GM19239 (cell line): ENCODE measurements at regions not wholly inside any gene's neighbourhood (a gene's known extent, or its start where the extent isn't known, plus 50 kb on each side); places are given as distances from the start of the nearest gene placed in this dataset.
"Not testable (repeated sequence)": the region's sequence is repeated elsewhere in the genome, so short reads cannot be mapped to it uniquely, and the experiment has no call there.

Experiments used
- DNase-seq: peaks from one replicate; pipeline ENCODE4 v3.0.0; 2011; ENCODE audit warnings: low spot score; ENCODE audit not compliant: insufficient read length
- FAIRE-seq: peaks from 2 replicates; lab custom pipeline; 2011; peaks lifted over from hg19 to GRCh38; lab: Jason Lieb, UNC

DNA sequence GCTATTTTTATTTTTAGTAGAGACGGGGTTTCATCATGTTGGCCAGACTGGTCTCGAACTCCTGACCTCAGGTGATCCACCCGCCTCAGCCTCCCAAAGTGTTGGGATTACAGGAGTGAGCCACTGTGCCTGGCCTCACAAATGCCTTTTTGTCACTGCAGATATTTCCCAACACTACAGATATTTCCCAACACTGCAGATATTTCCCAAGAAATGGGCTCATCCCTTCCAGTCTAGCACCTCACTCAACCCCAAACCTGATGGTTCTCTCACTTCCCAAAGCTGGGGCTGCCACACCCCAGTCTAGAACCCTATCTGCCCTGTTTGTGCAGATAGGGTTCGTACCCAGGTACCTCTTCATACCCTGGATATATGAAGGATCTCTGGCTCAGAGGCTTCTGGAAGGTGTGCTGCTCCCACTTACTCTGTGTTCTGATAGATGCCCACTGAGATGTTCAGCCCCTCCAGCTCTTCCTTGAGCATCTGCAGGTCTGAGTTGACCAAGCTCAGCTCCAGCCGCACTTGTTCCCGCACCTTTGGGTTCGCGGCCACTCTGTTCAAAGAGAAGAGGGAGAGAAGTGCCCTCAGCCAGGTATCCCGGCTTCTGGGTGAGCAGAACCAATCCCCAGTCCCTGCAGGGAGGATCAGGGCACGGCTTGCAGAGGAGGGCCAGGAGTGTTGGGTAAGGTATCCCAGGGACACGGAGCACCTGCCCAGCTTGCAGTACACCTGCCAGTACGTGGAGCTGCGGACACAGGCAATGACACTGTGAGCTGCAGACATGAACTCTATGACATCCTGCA is 265.1 kb downstream of the GOLGA6L6 start:
- not testable (repeated sequence) for DNase-seq, FAIRE-seq

DNA sequence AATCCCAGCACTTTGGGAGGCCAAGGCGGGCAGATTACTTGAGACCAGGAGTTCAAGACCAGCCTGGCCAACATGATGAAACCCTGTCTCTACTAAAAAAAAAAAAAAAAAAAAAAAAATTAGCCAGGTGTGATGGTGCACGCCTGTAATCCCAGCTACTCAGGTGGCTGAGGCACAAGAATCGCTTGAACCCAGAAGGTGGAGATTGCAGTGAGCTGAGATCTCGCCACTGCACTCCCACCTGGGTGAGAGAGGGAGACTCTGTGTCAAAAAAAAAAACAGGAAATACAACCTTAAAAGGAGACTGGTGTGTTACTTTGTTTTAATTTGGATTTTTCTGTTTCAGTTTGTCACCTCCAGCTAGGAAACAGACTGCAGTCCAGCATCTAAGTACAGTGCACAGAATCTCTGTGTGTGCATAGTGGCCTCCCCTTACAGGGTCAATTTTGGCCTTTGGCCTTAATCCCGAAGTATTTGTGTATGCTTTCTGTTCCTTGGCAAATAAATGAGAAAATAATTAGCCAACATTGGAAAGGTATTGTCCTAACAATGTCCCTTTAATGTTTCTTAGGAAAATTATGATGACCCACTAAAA is 266.1 kb downstream of the GOLGA6L6 start:
- FAIRE-seq, DNase-seq: not testable (repeated sequence)

DNA sequence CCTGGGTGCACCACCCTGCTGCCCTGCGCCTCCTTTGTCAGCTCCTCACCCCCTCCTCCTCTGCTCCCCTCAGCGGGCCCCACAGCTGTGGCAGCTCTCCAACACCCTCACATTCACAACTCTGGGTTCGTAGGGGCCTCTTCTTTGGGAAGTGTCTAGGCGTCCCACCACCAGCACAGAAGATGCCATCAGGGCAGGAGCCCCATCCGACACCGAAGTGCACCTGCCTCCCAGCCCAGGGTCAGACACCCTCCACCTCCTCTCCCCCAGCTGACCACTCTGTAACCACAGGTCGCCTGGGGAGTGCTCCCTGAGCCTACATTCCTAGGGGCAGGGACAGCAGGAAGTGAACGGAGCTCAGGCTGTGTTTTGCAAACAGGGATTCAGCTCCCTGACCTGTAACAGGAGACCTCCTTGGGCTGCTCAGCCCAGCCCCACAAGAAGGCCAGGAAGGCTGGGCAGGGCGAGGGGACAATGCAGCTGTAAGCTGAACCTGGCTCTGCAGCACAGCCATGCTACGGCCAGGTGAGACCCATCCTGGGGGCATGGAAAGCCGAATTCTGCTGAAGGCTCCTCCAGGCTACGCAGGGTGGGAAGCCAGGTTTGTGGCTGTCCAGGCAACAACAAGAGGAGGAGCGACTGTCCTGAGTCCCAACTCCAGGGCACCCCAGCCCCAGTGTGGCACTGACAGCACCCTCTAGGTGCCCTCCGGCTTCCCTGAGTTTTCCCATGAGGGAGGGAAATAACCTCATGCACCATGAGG is 269.0 kb downstream of the GOLGA6L6 start:
- DNase-seq = no peak
- no peak for FAIRE-seq

DNA sequence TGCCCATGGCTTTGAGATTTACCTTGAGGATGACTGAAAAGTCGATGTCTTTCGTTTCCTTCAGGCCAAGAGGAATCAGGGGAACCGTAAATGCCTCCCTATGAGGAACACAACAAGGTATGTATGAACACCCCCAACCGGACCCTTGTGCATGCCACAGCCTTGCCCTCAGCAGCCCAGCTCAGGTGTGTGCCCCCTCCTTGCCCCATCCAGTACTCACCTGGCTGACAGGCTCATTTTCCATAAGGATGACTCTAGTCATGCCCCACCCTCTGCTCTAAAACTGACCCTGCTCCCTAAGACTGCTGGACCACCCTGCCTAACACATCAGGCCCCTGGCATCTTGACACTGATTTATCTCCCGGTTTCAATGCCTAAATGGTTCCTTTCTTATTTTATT is 270.0 kb downstream of the GOLGA6L6 start:
- no peak for FAIRE-seq
- no peak for DNase-seq

DNA sequence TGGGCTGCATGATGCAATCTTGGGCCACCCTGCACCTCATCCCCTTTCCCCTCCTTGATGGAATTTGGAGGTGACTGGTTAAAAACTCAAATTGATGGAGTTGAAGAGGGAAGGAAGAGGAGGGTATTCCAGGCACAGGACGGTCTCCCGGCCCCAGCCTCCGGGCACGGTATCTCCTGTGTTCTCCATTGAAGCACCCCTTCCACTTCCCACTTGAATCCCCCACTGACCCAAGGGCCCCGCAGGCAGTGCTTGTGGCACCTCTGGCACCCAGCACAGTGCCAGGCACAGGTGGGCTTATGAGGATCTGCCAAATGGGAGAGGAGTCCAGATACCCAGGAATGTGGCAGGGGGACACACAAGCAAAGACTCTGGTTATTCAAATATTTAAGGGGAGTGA is 271.6 kb downstream of the GOLGA6L6 start:
- not testable (repeated sequence) for DNase-seq, FAIRE-seq

DNA sequence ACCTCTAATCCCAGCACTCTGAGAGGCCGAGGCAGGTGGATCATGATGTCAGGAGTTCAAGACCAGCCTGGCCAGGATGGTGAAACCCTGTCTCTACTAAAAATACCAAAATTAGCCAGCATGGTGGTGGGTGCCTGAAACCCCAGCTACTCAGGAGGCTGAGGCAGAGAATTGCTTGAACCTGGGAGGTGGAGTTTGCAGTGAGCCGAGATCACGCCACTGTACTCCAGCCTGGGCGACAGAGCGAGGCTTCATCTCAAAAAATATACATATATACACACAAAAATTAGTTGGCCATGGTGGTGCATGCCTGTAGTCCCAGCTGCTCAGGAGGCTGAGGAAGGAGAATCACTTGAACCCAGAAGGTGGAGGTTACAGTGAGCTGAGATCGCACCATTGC is 273.6 kb downstream of the GOLGA6L6 start:
- not testable (repeated sequence) for FAIRE-seq, DNase-seq

DNA sequence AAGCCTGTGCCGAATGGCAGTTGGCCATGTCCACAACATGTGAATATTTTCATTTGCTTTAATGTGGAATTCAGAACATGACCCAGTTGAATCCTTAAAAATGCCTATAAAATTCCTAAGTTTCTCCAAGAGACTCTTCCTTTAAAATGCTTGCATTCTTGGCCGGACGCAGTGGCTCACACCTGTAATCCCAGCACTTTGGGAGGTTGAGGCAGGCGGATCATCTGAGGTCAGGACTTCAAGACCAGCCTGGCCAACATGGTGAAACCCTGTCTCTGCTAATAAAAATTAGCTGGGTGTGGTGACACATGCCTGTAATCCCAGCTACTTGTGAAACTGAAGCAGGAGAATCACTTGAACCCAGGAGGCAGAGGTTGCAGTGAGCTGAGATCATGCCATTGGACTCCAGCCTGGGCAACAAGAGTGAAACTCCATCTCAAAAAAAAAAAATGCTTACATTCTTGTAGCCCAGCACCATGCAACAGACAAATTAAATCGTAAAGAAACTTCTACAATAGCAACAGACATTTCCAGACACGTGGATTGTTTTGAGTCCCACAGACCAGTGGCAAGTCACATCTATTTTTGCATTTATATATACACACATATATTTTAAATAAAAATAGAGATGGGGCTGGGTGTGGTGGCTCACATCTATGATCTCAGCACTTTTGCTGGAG is 274.4 kb downstream of the GOLGA6L6 start:
- not testable (repeated sequence) for DNase-seq, FAIRE-seq

DNA sequence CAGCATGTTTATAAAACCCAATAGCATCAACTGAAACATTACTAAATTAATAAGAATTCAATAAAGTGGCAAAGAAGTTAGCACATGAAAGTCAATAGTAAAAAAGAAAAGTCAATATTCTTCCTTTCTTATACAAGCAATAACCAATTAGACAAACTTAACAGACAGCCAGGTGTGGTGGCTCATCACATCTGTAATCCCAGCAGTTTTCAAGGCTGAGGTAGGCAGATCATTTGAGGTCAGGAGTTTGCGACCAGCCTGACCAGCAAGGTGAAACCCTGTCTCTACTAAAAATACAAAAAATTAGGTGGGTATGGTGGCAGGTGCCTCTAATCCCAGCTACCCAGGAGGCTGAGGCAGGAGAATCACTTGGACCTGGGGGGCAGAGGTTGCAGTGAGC is 275.9 kb downstream of the GOLGA6L6 start:
- DNase-seq, FAIRE-seq: not testable (repeated sequence)

DNA sequence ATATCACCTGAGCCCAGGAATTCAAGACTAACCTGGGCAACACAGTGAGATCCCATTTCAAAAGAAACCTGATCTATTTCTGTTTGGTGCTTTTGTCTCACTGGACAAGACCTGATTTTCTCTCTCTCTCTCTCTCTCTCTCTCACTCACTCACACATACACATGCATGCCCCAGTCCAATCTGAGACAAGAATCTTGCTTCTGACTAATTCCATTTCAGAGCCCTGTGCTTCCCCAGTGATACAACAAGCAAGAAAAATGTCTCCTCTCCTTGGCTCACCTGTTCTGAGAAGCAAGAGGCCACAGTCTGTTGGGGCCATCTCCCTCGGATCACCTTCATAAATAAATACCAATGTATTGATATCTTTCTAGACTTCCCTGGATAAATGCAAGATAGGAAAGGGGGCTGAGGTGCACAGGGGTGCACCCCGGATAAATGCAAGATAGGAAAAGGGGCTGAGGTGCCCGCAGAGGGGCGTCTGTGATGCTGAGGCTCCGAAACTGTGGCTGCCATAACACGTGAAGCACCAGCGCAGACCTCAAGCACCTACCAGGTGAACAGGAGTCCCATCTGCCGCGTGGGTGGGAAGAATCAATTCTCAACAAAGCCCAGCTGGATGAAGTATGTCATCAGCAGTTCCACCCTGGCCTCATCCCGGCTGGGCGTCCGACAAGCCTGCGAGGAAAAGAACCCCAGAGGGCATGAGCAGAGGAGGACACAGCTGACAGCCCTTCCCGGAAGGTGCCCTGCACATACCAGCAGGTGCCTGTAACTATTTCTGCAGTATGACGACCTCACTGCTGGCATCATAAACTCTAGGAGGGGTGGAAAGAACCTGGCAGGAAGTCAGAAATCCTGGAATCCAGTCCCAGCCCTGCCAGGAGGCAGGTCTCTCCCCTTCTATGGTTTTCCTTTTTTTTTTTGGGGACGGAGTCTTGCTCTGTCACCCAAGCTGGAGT is 280.0 kb downstream of the GOLGA6L6 start:
- not testable (repeated sequence) for FAIRE-seq, DNase-seq

DNA sequence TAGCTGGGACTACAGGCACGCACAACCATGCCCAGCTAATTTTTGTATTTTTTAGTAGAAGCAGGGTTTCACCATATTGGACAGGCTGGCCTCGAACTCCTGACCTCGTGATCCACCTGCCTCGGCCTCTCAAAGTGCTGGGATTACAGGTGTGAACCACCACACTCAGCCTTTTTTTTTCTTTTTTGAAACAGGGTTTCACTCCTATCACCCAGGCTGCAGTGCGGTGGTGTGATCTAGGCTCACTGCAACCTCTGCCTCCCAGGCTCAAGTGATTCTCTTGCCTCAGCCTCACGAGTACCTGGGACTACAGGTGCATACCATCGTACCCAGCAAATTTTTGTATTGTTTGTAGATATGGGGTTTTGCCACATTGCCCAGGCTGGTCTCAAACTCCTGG is 280.9 kb downstream of the GOLGA6L6 start:
- DNase-seq, FAIRE-seq: not testable (repeated sequence)

DNA sequence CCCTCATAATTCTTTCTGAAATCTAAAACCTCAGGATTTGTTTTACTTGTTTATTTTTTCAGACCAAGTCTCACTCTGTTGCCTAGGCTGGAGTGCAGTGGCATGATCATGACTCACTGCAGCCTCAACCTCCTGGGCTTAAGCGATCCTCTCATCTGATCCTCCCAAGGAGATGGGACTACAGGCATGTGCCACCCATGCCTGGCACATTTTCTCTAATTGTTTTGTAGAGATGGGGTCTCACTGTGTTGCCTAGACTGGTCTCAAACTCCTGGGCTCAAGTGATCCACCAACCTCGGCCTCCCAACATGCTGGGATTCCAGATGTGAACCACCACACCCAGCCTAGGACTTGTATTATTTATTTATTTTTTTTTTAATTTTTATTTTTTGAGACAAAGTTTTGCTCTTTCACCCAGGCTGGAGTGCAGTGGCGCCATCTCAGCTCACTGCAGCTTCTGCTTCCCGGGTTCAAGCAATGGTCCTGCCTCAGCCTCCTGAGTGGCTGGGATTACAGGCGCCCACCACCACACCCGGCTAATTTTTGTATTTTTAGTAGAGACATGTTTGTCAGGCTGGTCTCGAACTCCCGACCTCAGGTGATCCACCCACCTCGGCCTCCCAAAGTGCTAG is 281.9 kb downstream of the GOLGA6L6 start:
- DNase-seq, FAIRE-seq: not testable (repeated sequence)

DNA sequence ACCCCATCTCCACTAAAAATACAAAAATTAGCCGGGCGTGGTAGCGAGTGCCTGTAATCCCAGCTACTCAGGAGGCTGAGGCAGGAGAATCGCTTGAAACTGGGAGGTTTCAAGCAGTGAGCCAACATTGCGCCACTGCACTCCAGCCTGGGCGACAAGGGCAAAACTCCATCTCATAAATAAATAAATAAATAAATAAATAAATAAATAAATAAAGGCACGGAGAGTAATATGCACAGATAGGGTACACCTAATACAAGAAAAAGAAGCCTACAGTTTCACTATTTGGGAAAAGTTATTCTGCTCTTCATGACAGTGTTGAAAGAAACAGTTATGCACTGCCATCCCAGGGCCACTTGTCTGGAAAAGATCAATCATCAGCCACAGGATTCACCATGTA is 285.2 kb downstream of the GOLGA6L6 start:
- not testable (repeated sequence) for DNase-seq, FAIRE-seq

DNA sequence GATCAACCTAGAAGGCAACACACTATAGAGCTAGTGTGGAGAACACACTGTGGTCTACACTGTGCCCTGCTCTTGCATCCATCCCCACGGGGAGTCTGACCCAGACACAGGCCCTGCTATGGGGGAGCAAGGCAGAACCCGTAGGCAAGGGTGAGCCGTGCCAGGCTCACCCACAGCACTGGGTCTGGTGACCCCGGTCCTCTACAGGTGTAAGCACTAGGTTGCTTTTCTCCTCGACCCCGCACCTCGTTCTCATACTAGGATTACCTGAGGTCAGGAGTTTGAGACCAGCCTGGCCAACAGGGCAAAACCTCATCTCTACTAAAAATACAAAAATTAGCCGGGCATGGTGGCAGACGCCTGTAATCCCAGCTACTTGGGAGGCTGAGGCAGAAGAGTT is 286.0 kb downstream of the GOLGA6L6 start:
- not testable (repeated sequence) for DNase-seq, FAIRE-seq

DNA sequence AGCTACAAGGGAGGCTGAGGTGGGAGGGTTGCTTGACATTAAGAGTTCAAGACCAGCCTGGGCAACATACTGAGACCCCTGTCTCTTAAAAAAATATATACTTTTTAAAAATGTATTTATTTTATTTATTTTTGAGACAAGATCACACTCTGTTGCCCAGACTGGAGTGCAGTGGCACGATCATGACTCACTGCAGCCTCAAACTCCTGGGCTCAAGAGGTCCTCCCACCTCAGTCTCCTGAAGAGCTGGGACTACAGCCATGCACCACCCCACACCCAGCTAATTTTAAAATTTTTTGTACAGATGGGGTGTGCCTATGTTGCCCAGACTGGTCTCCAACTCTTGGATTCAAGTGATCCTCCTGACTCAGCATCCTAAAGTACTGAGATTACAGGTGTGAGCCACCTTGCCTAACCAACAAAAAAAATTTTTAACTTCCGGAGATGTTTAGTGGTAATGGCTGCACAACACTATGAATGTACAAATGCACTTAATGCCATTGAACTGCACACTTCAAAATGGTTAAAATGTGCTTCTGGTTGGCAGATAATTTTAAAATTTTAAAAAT is 288.5 kb downstream of the GOLGA6L6 start:
- not testable (repeated sequence) for DNase-seq, FAIRE-seq

DNA sequence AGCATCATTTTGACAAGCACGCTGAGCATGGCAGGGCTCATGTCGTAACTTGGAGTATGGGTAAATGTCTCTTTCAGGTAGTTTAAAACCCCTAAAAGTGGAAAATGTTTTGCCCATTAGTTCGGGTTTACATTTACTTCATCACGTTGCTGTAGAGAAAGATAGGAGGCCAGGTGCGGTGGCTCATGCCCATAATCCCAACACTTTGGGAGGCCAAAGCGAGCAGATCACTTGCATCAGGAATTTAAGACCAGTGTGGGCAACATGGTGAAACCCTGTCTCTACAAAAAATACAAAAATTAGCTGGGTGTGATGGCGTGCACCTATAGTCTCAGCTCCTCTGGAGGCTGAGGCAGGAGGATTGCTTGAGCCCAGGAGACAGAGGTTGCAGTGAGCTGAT is 289.6 kb downstream of the GOLGA6L6 start:
- not testable (repeated sequence) for DNase-seq, FAIRE-seq

DNA sequence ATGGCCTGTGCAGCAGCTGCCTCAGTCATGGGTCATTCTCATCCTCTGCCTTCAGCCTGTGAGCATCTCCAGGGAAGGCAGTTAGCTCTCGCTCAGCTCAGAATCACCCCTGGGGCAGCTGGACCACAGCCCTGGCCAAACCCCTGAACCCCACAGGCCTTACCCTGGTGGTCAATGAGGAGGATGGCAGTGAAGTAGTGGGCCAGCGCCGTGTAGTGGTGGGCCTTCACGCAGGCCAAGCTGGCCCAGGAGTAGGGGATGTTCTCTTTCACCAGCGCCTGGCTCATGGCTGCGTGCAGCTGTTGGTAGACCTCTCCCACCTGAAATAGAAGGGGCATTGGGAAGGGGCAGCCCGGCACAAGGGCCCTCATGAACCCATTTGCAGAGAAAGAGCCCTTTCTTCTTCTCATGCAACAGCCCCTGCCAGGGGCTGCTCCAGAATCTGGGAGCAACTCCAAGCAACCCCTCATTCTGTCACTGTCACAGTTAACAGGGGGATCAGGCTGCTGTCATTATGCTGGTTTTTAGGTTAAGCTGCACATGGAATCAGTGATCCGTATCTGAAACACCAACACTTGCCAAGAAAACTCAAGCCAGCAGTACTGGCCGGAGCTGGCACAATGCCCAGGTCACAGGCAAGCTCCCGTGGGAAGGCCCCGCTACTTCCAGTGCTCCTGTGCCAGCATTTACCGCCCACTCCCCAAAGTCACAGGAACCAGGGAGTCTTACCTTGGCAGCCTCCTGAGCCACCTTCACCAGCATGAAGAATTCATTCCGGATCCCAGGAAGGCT is 290.2 kb downstream of the GOLGA6L6 start:
- FAIRE-seq, DNase-seq: not testable (repeated sequence)

DNA sequence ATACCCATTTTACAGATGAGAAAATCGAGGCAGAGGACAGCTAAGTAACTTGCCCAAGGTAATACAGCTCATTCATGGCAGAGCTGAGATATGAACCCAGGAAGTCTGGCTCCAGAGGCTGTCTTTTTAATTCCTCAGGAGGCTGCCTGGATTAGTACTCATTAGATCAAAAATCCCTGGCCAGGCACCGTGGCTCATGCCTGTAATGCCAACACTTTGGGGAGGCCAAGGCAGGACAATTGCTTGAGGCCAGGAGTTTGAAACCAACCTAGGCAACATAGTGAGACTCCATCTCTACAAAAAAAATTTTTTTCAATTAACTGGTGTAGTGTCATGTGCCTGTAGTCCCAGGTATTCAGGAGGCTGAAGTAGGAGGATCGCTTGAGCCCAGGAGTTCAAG is 291.4 kb downstream of the GOLGA6L6 start:
- DNase-seq, FAIRE-seq: not testable (repeated sequence)

DNA sequence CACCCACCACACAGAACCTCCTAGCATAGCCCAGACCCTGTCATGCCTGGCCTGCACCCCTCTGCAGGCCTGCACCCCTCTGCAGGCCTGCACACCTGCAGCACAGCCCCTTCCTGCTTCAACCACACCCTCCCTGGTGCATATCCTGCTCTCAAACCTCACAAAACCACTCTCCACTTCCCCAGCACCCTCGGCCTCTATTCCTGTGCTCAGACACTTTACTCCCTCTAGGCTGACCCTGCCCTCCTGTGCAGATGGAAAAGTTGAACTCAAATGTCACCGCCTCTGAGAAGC is 292.0 kb downstream of the GOLGA6L6 start:
- not testable (repeated sequence) for DNase-seq, FAIRE-seq
